B cell (primary cell): ENCODE measurements at regions not wholly inside any gene's neighbourhood (a gene's known extent, or its start where the extent isn't known, plus 50 kb on each side); places are given as distances from the start of the nearest gene placed in this dataset.

Experiments
- ATAC-seq: fragments of 200-7000 bp; cut with Tn5 transposase; one replicate; pipeline ENCODE4 v1.10.0; 2021; ENCODE audit warnings: low read depth, mild to moderate bottlenecking, moderate number of reproducible peaks, moderate library complexity
- CTCF ChIA-PET: fragments of 350-600 bp; sonication (Branson Sonifier 250); formaldehyde crosslinking; loops from one replicate; lab custom pipeline; 2021; ENCODE audit warnings: antibody characterized with exemption, inconsistent platforms; lab: Charles Lee
- POLR2A ChIA-PET: fragments of 350-600 bp; sonication (Branson Sonifier 250); formaldehyde crosslinking; loops from one replicate; lab custom pipeline; 2021; ENCODE audit warnings: antibody characterized with exemption; lab: Charles Lee
- DNase-seq: peaks from one replicate; pipeline ENCODE4 v3.0.0; 2013
- H2AFZ ChIP-seq: 2 replicates; pipeline ENCODE4 v1.6.1; 2012; ENCODE audit warnings: mild to moderate bottlenecking, low read depth, low read length; ENCODE audit not compliant: insufficient read depth, poor library complexity, severe bottlenecking
- H3K27ac ChIP-seq, 2 donors: 1 replicate in 1 of 2; 2 replicates in 1 of 2; pipeline ENCODE4 v1.5.1; 2012 to 2013; ENCODE audit warnings: low read length in 2 of 2, mild to moderate bottlenecking in 2 of 2, moderate library complexity in 1 of 2
- H3K27me3 ChIP-seq, 4 experiments: fragments of 200-600 bp in 1 of 4; sonication (generic) in 1 of 4; replicated peaks in 1 of 4; 1 replicate in 2 of 4; 2 replicates in 2 of 4; pipeline versions ENCODE4 v1.6.1 to v1.7.0; 2013 to 2016; ENCODE audit warnings: low read length in 3 of 4, mild to moderate bottlenecking in 2 of 4, mixed read lengths in 1 of 4, moderate library complexity in 1 of 4; ENCODE audit not compliant: insufficient read depth in 4 of 4, control insufficient read depth in 3 of 4; ENCODE audit errors: control extremely low read depth in 1 of 4
- H3K36me3 ChIP-seq, 2 experiments: replicated peaks in 1 of 2; 1 replicate in 1 of 2; 2 replicates in 1 of 2; pipeline versions ENCODE4 v1.6.1 to v1.7.1; 2013; ENCODE audit warnings: low read length in 1 of 2; ENCODE audit not compliant: insufficient read depth in 2 of 2, control insufficient read depth in 1 of 2; ENCODE audit errors: control extremely low read depth in 1 of 2, extremely low read depth in 1 of 2
- H3K4me1 ChIP-seq, 2 donors: fragments of 200-600 bp in 1 of 2; sonication (generic) in 1 of 2; 1 replicate in 1 of 2; 2 replicates in 1 of 2; pipeline versions ENCODE4 v1.5.1 to v1.6.1; 2013 to 2017; ENCODE audit warnings: low read length in 2 of 2; ENCODE audit not compliant: control insufficient read depth in 2 of 2, insufficient read depth in 2 of 2
- H3K4me2 ChIP-seq: replicated peaks from 2 replicates; pipeline ENCODE3; 2012; ENCODE audit warnings: mild to moderate bottlenecking, low read depth, low read length; ENCODE audit not compliant: poor library complexity, severe bottlenecking
- H3K4me3 ChIP-seq, 5 experiments: fragments of 200-600 bp in 1 of 5; sonication (generic) in 1 of 5; 1 replicate in 3 of 5; 2 replicates in 2 of 5; pipeline versions ENCODE4 v1.5.1 to v1.7.0; 2011 to 2016; ENCODE audit warnings: low read length in 4 of 5, mild to moderate bottlenecking in 4 of 5, low read depth in 2 of 5, control low read depth in 1 of 5, moderate library complexity in 1 of 5; ENCODE audit not compliant: insufficient read depth in 1 of 5; ENCODE audit errors: control extremely low read depth in 1 of 5, extremely low read depth in 1 of 5
- H3K79me2 ChIP-seq: fragments of 200-600 bp; sonication (generic); one replicate; pipeline ENCODE4 v1.6.0; 2016; ENCODE audit warnings: low read length; ENCODE audit not compliant: control insufficient read depth, insufficient read depth
- H3K9ac ChIP-seq: fragments of 200-600 bp; sonication (generic); 2 replicates; pipeline ENCODE4 v1.6.1; 2017; ENCODE audit warnings: mild to moderate bottlenecking, low read length, moderate library complexity
- H3K9me3 ChIP-seq, 3 donors: one replicate each; pipeline versions ENCODE4 v1.6.1 to v1.7.1; 2013; ENCODE audit warnings: low read length in 2 of 3; ENCODE audit not compliant: control insufficient read depth in 2 of 3, insufficient read depth in 1 of 3; ENCODE audit errors: control extremely low read depth in 1 of 3
- H4K20me1 ChIP-seq: 2 replicates; pipeline ENCODE4 v1.6.0; 2012; ENCODE audit warnings: mild to moderate bottlenecking, low read length; ENCODE audit not compliant: insufficient read depth, control insufficient read depth, poor library complexity, severe bottlenecking
- H3K27ac Mint-ChIP-seq: one replicate; pipeline ENCODE4 v1.8.0; 2021; ENCODE audit warnings: mixed read lengths
- H3K27me3 Mint-ChIP-seq: one replicate; pipeline ENCODE4 v1.8.0; 2021; ENCODE audit warnings: mixed read lengths
- H3K4me1 Mint-ChIP-seq: one replicate; pipeline ENCODE4 v1.8.0; 2021; ENCODE audit warnings: mixed read lengths
- H3K4me3 Mint-ChIP-seq: one replicate; pipeline ENCODE4 v1.8.0; 2021; ENCODE audit warnings: mixed read lengths
- H3K9me3 Mint-ChIP-seq: one replicate; pipeline ENCODE4 v1.8.0; 2022; ENCODE audit warnings: mixed read lengths; ENCODE audit not compliant: insufficient read depth
- CTCF ChIP-seq: fragments of 200-600 bp; IDR thresholded peaks from one replicate; pipeline ENCODE4 v1.8.0; 2022; ENCODE audit warnings: antibody characterized with exemption, mild to moderate bottlenecking
- EZH2 ChIP-seq: IDR thresholded peaks from 2 replicates; pipeline ENCODE4 v1.6.1; 2012; ENCODE audit warnings: borderline replicate concordance, low read depth, mild to moderate bottlenecking, moderate library complexity, low read length; ENCODE audit not compliant: insufficient read depth, poor library complexity, severe bottlenecking
- WGBS: methylation state at CpG from one replicate; pipeline ENCODE4 v1.1.5; 2013; ENCODE audit warnings: missing lambda C conversion rate; ENCODE audit not compliant: insufficient coverage; 5-methylcytosine and 5-hydroxymethylcytosine counted together
- intact Hi-C: fragments of 100-400 bp; cut with micrococcal nuclease; formaldehyde crosslinking; loops from one replicate; pipeline ENCODE4 v1.10.0; 2022

GRCh38 chr12:93302331-93303229 lies 75.1 kb upstream of the NUDT4 start:
- H3K27ac Mint-ChIP-seq = no peak overlapping the region
- Histone ChIP-seq H3K4me1 (peaks cover 12 to 13% of the 10 kb centered on the region in 2 donors), H3K9ac (peak overlapping the region; percentile 29)

More at GRCh38 chr12:93302331-93303229, 75.1 kb upstream of the NUDT4 start:
- H3K79me2 ChIP-seq = no peaks in the 10 kb centered on the region
- no peak overlapping the region for H3K27ac ChIP-seq
- peak overlapping the region; percentile 48 for H3K4me2 ChIP-seq
- intact Hi-C loops = no loop called here
- no peak for ATAC-seq
- CTCF ChIA-PET = interaction anchor here (0.6 kb wide), 1 partner anchor 44 kb away, joined by 5 read pairs; no protein-coding TSS in a partner anchor
- Mint-ChIP-seq H3K4me1 (peaks cover 6% of the 10 kb centered on the region), H3K9me3 (peaks cover 2% of the 10 kb centered on the region), H3K27me3 (peaks cover 5% of the 10 kb centered on the region), H3K4me3 (no peak overlapping the region)
- POLR2A ChIA-PET = no interaction called here
- WGBS = 80% methylated on average over 1 of the region's 5 CpGs
- no peak overlapping the region for H3K4me3 ChIP-seq
- no peaks in the 10 kb centered on the region for H3K36me3 ChIP-seq
- no peak for DNase-seq
- peak overlapping the region; percentile 55 for H2AFZ ChIP-seq
- peaks cover 0 to 4% (median 0%) of the 10 kb centered on the region in 4 experiments for H3K27me3 ChIP-seq
- peaks cover 2 to 13% (median 9%) of the 10 kb centered on the region in 3 donors for H3K9me3 ChIP-seq
- H4K20me1 ChIP-seq = no peaks in the 10 kb centered on the region
- TF ChIP-seq CTCF = no peak
- TF ChIP-seq EZH2 = no peak
